ENCODE measurements at regions not wholly inside any gene's neighbourhood (a gene's known extent, or its start where the extent isn't known, plus 50 kb on each side); places are given as distances from the start of the nearest gene placed in this dataset.

GRCh38 chr10:77698267-77698931 lies 60.8 kb upstream of the KCNMA1 start:
- TF ChIP-seq EZH2 (IDR thresholded peaks at IDR 0.05; ENCODE audit: insufficient read depth, poor library complexity, severe bottlenecking) (no peak), EZH2phosphoT487 (IDR thresholded peaks at IDR 0.05; ENCODE audit: insufficient read depth, low read depth) (no peak)
